ENCODE measurements at regions not wholly inside any gene's neighbourhood (a gene's known extent, or its start where the extent isn't known, plus 50 kb on each side); places are given as distances from the start of the nearest gene placed in this dataset.

DNA sequence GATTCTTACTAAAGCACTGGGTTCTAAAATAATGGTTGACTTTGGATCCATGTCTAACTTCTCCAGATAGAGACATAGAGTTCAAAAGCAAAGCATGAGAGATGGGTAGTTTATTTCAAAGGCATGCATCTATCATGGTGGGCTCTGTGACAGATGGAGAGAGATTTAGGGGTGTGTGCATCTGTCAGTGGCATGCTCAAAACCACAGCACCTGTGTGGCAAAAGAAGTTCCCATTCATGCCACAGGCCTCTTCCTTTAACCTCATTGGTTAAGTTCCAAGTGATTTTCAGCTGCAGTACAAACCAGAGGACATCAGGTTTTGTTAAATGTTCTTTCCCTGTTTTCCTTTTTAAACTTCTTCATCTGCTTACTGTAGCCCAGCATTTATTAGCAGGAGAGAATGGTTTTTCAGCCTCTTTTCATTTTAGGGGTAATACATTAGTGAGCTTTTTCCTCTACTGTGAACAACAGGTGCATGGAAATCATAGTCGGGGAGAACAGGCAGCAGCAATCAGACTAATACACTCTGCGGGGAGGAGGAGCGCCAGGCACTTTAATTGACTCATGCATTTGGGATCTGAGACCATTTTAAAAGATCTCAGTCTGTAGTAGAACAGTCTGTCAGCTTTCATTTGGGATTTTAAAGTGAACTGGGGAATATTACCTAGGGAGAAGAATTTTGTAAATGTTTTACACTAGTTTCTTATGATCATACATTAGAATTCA is 52.4 kb upstream of the UPP2 start:
- H3K4me3 ChIP-seq = no peak overlapping the region
- H3K9me3 ChIP-seq (ENCODE audit: low read depth, low read length) = no peaks in the 10 kb centered on the region
- H3K9ac ChIP-seq (ENCODE audit: insufficient read length) = no peak overlapping the region
- no peak for DNase-seq (ENCODE audit: low read depth, low spot score)
- TF ChIP-seq FOXP2 (optimal IDR thresholded peaks at IDR 0.05; ENCODE audit: control extremely low read depth, extremely low read length, insufficient read depth) = no peak
- no peak for TF ChIP-seq POLR2AphosphoS5 (IDR thresholded peaks at IDR 0.05; ENCODE audit: borderline replicate concordance, low read depth, low read length)
- no peak for TF ChIP-seq EZH2 (IDR thresholded peaks at IDR 0.05)
- no peak overlapping the region for H3K27ac ChIP-seq
- no peaks in the 10 kb centered on the region for H3K36me3 ChIP-seq (ENCODE audit: insufficient read depth, low read length)

DNA sequence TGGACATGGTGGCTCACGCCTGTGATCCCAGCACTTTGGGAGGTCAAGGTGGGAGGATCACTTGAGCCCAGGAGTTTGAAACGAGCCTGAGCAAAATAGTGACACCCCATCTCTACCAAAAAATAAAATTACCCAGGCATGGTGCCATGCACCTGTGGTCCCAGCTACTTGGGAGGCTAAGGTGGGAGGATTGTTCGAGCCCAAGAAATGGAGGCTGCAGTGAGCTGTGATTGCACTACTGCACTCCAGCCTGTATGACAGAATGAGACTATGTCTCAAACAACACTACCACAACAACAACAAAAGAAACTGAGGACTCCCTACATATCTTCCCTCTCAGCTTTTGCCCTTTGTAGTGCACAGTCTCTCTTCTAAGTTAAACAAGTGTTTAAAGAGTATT is 53.3 kb upstream of the UPP2 start:
- no peak for TF ChIP-seq FOXP2 (optimal IDR thresholded peaks at IDR 0.05; ENCODE audit: control extremely low read depth, extremely low read length, insufficient read depth)
- no peak for TF ChIP-seq POLR2AphosphoS5 (IDR thresholded peaks at IDR 0.05; ENCODE audit: borderline replicate concordance, low read depth, low read length)
- TF ChIP-seq EZH2 (IDR thresholded peaks at IDR 0.05) = no peak

DNA sequence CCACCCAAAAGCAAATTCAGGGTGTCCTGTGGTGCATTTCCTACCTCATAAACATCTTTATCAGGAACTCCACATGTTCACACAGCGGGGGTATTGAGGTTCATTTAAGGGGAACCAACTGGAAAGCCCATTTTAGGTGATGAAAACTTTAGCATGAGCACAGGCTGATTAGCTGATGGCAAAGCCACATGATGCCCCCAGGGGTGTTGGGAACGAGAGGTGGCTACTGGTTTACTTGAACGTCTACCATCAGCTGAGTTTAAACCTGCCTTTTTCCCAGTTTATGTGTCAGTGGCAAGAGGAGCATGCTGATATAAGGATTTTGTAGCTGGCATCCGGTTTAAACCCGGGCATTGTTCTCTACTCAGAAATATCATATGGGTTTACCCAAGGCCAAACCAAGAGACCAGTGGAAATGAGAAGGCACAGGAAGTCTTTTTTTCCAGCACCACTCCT is 54.5 kb upstream of the UPP2 start:
- H3K9me3 ChIP-seq (ENCODE audit: low read depth, low read length) = no peaks in the 10 kb centered on the region
- H3K9ac ChIP-seq (ENCODE audit: insufficient read length) = no peak overlapping the region
- no peaks in the 10 kb centered on the region for H3K36me3 ChIP-seq (ENCODE audit: insufficient read depth, low read length)
- peak; percentile 93 for DNase-seq (ENCODE audit: low read depth, low spot score)
- H3K27ac ChIP-seq = peak overlapping the region; percentile 86
- H3K4me3 ChIP-seq = peak overlapping the region; percentile 44
- TF ChIP-seq POLR2AphosphoS5 (IDR thresholded peaks at IDR 0.05; ENCODE audit: borderline replicate concordance, low read depth, low read length) = peak; percentile 55; the same call in 1 of the 2 replicates
- TF ChIP-seq EZH2 (IDR thresholded peaks at IDR 0.05) = no peak
- peak; percentile 96 for TF ChIP-seq FOXP2 (optimal IDR thresholded peaks at IDR 0.05; ENCODE audit: control extremely low read depth, extremely low read length, insufficient read depth)

More for the DNA sequence above, 53.3 kb upstream of the UPP2 start:
- H3K27ac ChIP-seq = no peak overlapping the region
- no peaks in the 10 kb centered on the region for H3K36me3 ChIP-seq (ENCODE audit: insufficient read depth, low read length)
- no peaks in the 10 kb centered on the region for H3K9me3 ChIP-seq (ENCODE audit: low read depth, low read length)
- DNase-seq (ENCODE audit: low read depth, low spot score) = no peak
- H3K9ac ChIP-seq (ENCODE audit: insufficient read length) = no peak overlapping the region
- no peak overlapping the region for H3K4me3 ChIP-seq

DNA sequence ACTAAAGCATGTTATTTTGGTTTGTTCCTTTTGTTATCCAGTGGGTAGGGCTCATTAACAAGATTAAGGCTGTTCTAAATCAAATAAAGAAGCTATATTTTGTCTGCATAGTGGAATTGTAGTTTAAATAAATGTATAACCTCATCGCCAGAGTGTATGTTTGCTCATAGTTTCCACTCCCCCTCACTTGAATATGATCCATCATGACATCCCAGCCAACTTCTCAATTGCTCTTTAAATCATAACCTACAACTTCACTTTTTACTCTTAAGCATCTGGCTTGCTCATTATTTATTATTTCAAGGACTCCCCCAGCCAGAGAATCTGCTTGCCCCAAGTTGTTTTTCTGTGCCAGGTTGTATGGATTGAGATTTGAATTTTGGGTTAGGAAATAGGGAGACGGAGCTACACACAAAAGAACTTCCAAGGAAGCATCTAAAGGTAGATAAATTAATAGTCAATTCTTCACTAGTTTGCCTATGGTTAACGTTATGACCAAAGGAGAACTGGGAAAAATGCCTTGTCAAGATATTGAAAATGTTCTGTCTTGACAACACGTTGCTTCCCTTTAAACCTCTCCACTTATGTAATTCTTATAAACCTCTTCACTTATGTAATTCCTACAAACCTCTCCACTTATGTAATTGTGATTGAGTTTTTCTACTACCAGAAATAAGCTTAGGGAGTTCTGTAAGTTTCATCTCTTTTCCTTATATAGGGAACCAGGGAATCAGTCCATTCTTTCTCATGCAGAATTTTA is 55.4 kb upstream of the UPP2 start:
- H3K36me3 ChIP-seq (ENCODE audit: insufficient read depth, low read length) = no peaks in the 10 kb centered on the region
- no peak for DNase-seq (ENCODE audit: low read depth, low spot score)
- peak overlapping the region; percentile 44 for H3K4me3 ChIP-seq
- H3K9ac ChIP-seq (ENCODE audit: insufficient read length) = no peak overlapping the region
- no peaks in the 10 kb centered on the region for H3K9me3 ChIP-seq (ENCODE audit: low read depth, low read length)
- H3K27ac ChIP-seq = peak overlapping the region; percentile 86
- TF ChIP-seq FOXP2 (optimal IDR thresholded peaks at IDR 0.05; ENCODE audit: control extremely low read depth, extremely low read length, insufficient read depth) (no peak), POLR2AphosphoS5 (IDR thresholded peaks at IDR 0.05; ENCODE audit: borderline replicate concordance, low read depth, low read length) (no peak), EZH2 (IDR thresholded peaks at IDR 0.05) (no peak)

DNA sequence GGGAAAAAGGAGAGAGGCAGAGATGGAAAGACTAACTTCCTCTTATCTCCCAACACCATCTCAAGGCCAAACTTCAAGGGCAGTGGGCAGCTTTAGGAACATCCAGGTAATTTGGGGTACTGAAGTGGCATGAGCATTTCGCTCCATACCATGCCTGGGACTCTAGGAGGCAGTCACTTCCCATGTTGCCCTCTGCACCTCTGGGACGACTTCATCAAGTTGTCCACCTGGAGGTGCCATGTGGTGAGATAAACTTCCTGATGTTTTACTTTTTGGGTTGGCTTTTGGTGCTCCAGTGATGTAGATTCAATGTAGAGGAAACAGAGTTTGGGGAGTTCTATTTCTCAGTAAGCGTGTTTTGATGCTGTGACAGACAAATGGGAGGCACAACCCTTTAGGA is 56.3 kb upstream of the UPP2 start:
- H3K4me3 ChIP-seq = no peak overlapping the region
- TF ChIP-seq FOXP2 (optimal IDR thresholded peaks at IDR 0.05; ENCODE audit: control extremely low read depth, extremely low read length, insufficient read depth) = no peak
- no peak for TF ChIP-seq POLR2AphosphoS5 (IDR thresholded peaks at IDR 0.05; ENCODE audit: borderline replicate concordance, low read depth, low read length)
- no peak for TF ChIP-seq EZH2 (IDR thresholded peaks at IDR 0.05)
- H3K9ac ChIP-seq (ENCODE audit: insufficient read length) = no peak overlapping the region
- H3K27ac ChIP-seq = no peak overlapping the region
- no peaks in the 10 kb centered on the region for H3K36me3 ChIP-seq (ENCODE audit: insufficient read depth, low read length)
- no peaks in the 10 kb centered on the region for H3K9me3 ChIP-seq (ENCODE audit: low read depth, low read length)
- DNase-seq (ENCODE audit: low read depth, low spot score) = no peak

DNA sequence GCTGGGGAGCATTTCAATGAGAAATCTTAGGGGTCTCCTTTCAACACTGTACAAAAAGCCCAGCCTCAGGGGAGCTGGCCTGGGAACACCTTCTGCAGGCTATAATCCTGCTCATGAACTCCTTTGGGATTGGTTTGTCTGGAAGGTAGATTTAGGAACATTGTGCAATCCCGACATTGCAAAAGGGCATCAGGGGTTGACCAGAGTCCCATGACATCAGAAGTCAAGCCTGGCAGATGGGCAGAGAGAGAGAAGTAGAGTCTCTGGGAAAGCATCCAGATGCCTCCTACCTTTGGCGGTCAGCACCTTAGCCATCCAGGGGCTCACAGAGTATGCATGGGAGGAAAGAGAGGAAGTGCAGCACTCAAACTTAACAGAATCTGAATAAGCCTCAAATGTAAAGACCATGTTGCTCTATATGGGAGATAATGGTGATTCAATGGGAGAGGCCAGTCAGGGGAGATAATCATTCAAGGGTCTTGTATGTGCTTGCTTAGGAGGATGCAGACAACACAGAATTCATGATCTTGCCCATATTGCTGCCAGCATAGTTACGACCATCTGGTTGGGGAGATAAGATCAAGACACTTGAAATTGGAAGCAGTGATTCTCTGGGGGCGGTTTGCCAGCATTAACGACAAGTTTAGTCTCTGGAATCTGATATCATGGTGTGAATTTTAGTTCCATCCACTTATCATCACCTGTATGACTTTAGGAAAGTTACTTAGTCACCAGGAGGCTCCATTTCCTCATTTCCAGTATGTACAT is 58.3 kb upstream of the UPP2 start:
- DNase-seq (ENCODE audit: low read depth, low spot score) = no peak
- H3K9ac ChIP-seq (ENCODE audit: insufficient read length) = no peak overlapping the region
- TF ChIP-seq FOXP2 (optimal IDR thresholded peaks at IDR 0.05; ENCODE audit: control extremely low read depth, extremely low read length, insufficient read depth) (no peak), EZH2 (IDR thresholded peaks at IDR 0.05) (no peak), POLR2AphosphoS5 (IDR thresholded peaks at IDR 0.05; ENCODE audit: borderline replicate concordance, low read depth, low read length) (no peak)
- no peak overlapping the region for H3K27ac ChIP-seq
- no peaks in the 10 kb centered on the region for H3K36me3 ChIP-seq (ENCODE audit: insufficient read depth, low read length)
- no peak overlapping the region for H3K4me3 ChIP-seq
- no peaks in the 10 kb centered on the region for H3K9me3 ChIP-seq (ENCODE audit: low read depth, low read length)

DNA sequence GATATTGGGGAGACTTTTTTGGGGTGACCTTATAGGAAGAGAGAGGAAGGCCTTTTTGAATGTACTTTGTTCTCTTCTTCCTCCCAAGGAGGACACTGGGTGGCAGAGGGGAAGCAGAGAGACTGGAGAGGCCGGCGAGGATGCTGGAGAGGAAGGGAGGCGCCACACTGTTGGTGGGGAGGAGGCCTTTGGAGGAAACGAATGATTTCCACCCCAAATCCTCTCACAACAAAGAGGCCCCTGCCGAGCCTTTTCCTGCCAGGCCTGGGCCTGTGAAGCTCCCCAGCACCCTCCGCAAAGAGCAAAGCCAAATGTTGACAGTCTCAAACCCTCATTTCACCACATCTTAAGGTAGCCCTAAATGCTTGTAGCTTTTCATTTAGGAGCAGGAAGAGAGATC is 59.0 kb upstream of the UPP2 start:
- TF ChIP-seq FOXP2 (optimal IDR thresholded peaks at IDR 0.05; ENCODE audit: control extremely low read depth, extremely low read length, insufficient read depth) (no peak), POLR2AphosphoS5 (IDR thresholded peaks at IDR 0.05; ENCODE audit: borderline replicate concordance, low read depth, low read length) (no peak), EZH2 (IDR thresholded peaks at IDR 0.05) (no peak)
- no peak for DNase-seq (ENCODE audit: low read depth, low spot score)
- Histone ChIP-seq H3K27ac (no peak overlapping the region), H3K9me3 (ENCODE audit: low read depth, low read length) (no peaks in the 10 kb centered on the region), H3K9ac (ENCODE audit: insufficient read length) (no peak overlapping the region), H3K4me3 (no peak overlapping the region), H3K36me3 (ENCODE audit: insufficient read depth, low read length) (no peaks in the 10 kb centered on the region)

DNA sequence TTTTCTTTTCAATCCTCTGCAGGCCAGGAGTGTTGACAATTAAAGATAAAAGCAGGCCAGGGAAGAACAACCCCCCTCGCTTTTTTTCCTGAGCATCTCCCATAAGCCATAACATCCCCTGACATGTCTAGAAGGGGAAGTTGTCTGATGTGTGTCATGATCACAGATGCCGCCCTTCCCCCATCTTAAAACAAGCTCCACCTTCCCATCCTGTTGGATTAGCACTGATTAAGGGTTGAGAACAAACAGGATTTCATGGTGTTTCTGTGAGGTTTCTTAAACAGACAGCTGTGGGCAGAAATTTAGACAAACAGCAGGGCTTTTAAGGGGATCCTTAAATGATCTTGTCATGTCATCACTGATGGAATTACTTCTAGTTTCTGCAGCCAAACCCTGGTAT is 59.4 kb upstream of the UPP2 start:
- no peak for TF ChIP-seq POLR2AphosphoS5 (IDR thresholded peaks at IDR 0.05; ENCODE audit: borderline replicate concordance, low read depth, low read length)
- TF ChIP-seq EZH2 (IDR thresholded peaks at IDR 0.05) = no peak
- no peak for TF ChIP-seq FOXP2 (optimal IDR thresholded peaks at IDR 0.05; ENCODE audit: control extremely low read depth, extremely low read length, insufficient read depth)
- DNase-seq (ENCODE audit: low read depth, low spot score) = no peak

More for the DNA sequence above, 59.4 kb upstream of the UPP2 start:
- Histone ChIP-seq H3K27ac (no peak overlapping the region), H3K4me3 (no peak overlapping the region), H3K9ac (ENCODE audit: insufficient read length) (no peak overlapping the region), H3K9me3 (ENCODE audit: low read depth, low read length) (no peaks in the 10 kb centered on the region), H3K36me3 (ENCODE audit: insufficient read depth, low read length) (no peaks in the 10 kb centered on the region)

Data from SK-N-MC (cell line).